Small intestine (tissue), 7 donors: ENCODE measurements at regions not wholly inside any gene's neighbourhood (a gene's known extent, or its start where the extent isn't known, plus 50 kb on each side); places are given as distances from the start of the nearest gene placed in this dataset.
A peak's percentile ranks its signal among the peaks of the same experiment; 100 is the strongest.

Experiments used
- DNase-seq, 2 donors: peaks; one replicate each; pipeline versions ENCODE4 v3.0.0 to v3.0.0-alpha.2; 2013
- FAIRE-seq: peaks from 2 replicates; lab custom pipeline; 2012; peaks lifted over from hg19 to GRCh38; lab: Jason Lieb, UNC
- H3K27ac ChIP-seq, 3 donors: one replicate each; pipeline ENCODE4 v1.5.1; 2013; ENCODE audit warnings: low read length in 2 of 3, mild to moderate bottlenecking in 2 of 3, control low read depth in 1 of 3, inconsistent platforms in 1 of 3, low read depth in 1 of 3, moderate library complexity in 1 of 3
- H3K27me3 ChIP-seq, 3 donors: one replicate each; pipeline ENCODE4 v1.6.1; 2013; ENCODE audit warnings: low read length in 3 of 3, inconsistent platforms in 1 of 3; ENCODE audit not compliant: control insufficient read depth in 3 of 3, insufficient read depth in 3 of 3
- H3K36me3 ChIP-seq, 3 donors: one replicate each; pipeline ENCODE4 v1.6.1; 2013; ENCODE audit warnings: low read length in 3 of 3, inconsistent platforms in 1 of 3, low read depth in 1 of 3, mild to moderate bottlenecking in 1 of 3, moderate library complexity in 1 of 3; ENCODE audit not compliant: control insufficient read depth in 3 of 3, insufficient read depth in 2 of 3
- H3K4me1 ChIP-seq, 3 donors: one replicate each; pipeline ENCODE4 v1.6.1; 2013; ENCODE audit warnings: low read length in 2 of 3, inconsistent platforms in 1 of 3, low read depth in 1 of 3, mild to moderate bottlenecking in 1 of 3, moderate library complexity in 1 of 3; ENCODE audit not compliant: control insufficient read depth in 3 of 3, insufficient read depth in 2 of 3
- H3K4me3 ChIP-seq, 3 donors: one replicate each; pipeline ENCODE4 v1.5.1; 2013; ENCODE audit warnings: low read length in 3 of 3, control low read depth in 1 of 3, inconsistent platforms in 1 of 3, low read depth in 1 of 3, mild to moderate bottlenecking in 1 of 3, moderate library complexity in 1 of 3
- H3K9me3 ChIP-seq, 2 donors: one replicate each; pipeline ENCODE4 v1.6.1; 2013; ENCODE audit warnings: low read depth in 1 of 2, low read length in 1 of 2; ENCODE audit not compliant: control insufficient read depth in 2 of 2, insufficient read depth in 1 of 2
- WGBS, 3 donors: extraction: QIAGEN DNeasy Blood & Tissue Kit; methylation state at CpG; one replicate each; pipeline ENCODE4 v1.1.7; 2013; 5-methylcytosine and 5-hydroxymethylcytosine counted together
- donor health status: healthy with polysubstance abuse.
- donor health status: control.
- donor health status: control.
- donor health status: Bipolar disorder and iron deficiency.
- donor health status: healthy.

DNA sequence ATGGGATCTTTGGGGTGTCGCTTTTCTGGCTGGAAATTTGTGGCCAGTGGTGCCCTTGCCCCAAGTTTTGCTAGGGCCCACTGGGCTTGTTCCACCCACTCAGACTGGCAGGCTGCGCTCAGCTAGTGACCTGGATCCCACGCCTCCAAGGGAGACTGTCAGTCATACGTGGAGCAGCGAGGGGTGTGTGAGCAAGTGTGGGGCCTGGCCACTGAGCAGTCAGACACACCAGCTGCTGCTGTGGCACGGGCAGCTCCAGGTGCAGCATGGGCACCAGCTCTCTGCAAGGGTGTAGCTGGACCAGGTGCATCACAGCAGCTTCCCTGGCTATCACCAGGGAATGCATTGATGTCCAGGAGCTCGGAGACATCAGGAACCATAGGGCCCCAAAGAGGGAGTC lies 327.0 kb downstream of the NR4A2 start:
- DNase-seq: no peak
- 90 to 96% (median 92%) methylated on average over 7 of the region's 7 CpGs for WGBS, 3 donors
- H3K27ac ChIP-seq: no peak overlapping the region
- no peak overlapping the region for H3K4me3 ChIP-seq
- FAIRE-seq: no peak
- peaks cover 0 to 3% of the 10 kb centered on the region in 2 donors for H3K9me3 ChIP-seq
- no peaks in the 10 kb centered on the region for H3K36me3 ChIP-seq
- no peaks in the 10 kb centered on the region for H3K4me1 ChIP-seq
- H3K27me3 ChIP-seq: no peaks in the 10 kb centered on the region

DNA sequence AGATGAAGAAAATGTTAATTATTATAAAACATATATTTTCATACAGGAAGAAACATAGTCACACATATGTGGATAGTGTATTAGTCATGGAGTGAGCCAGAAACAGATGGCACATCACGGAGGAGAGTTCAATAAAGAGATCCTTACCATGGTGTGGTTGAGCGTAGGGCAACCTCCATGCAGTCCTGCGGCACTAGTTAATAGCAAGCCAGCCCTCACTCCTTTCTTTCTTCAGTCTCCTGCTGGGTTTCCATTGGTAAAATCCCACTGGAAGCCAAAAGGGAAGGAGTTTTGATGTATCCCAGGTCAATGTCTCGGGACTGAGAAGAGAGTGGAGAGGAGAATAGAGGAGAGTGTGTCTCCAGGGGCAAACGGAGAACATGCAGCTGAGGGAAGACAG lies 328.1 kb downstream of the NR4A2 start:
- no peaks in the 10 kb centered on the region for H3K36me3 ChIP-seq
- no peaks in the 10 kb centered on the region for H3K4me1 ChIP-seq
- FAIRE-seq: no peak
- H3K27ac ChIP-seq: no peak overlapping the region
- H3K4me3 ChIP-seq: no peak overlapping the region
- H3K27me3 ChIP-seq: no peaks in the 10 kb centered on the region
- no peak for DNase-seq
- 77 to 81% (median 81%) methylated on average over 5 of the region's 5 CpGs for WGBS, 3 donors
- peaks cover 0 to under 1% of the 10 kb centered on the region in 2 donors for H3K9me3 ChIP-seq

DNA sequence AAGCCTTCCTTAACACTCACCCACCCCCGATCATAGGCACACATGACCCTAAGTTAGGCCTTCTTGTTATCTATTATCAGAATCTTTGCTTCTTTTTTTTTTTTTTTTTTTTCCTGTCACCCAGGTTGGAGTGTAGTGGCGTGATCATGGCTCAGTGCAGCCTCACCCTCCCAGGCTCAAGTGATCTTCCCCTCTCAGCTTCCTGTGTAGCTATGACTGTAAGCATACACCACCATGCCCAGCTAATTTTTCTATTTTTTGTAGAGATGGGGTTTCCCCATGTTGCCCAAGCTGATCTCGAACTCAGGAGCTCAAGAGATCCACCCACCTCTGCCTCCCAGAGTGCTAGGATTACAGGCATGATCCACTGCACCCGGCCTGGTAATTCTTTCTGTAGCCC lies 328.7 kb downstream of the NR4A2 start:
- Histone ChIP-seq H3K9me3 (no peaks in the 10 kb centered on the region), H3K27ac (no peak overlapping the region), H3K4me3 (no peak overlapping the region), H3K27me3 (no peaks in the 10 kb centered on the region), H3K4me1 (no peaks in the 10 kb centered on the region), H3K36me3 (no peaks in the 10 kb centered on the region)
- WGBS, 3 donors: 72 to 88% (median 84%) methylated on average over 4 of the region's 4 CpGs
- FAIRE-seq (no peak), DNase-seq (no peak)

DNA sequence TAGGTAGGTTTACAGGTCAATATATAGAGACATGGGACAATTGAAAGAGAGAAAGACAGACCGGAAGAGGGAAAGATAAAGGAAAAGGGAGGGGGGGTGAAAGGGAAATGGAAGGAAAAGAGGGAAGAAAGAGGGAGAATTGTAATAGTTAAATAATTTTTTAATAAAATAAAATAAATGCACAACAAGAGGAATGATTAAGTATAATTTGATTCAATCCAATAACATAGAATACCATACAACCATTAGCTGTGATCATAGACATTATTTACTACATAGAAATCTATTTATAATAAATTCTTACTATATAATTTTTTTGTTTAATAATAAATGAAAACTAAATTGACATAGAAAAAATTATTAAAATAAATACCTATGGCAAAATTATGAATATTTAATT lies 330.7 kb downstream of the NR4A2 start:
- Histone ChIP-seq H3K36me3 (no peaks in the 10 kb centered on the region), H3K4me1 (no peaks in the 10 kb centered on the region), H3K27ac (no peak overlapping the region), H3K27me3 (no peaks in the 10 kb centered on the region), H3K4me3 (no peak overlapping the region), H3K9me3 (no peaks in the 10 kb centered on the region)
- 97 to 100% (median 100%) methylated on average over 1 of the region's 1 CpG for WGBS, 3 donors
- FAIRE-seq (peak; percentile 95), DNase-seq (no peak)

DNA sequence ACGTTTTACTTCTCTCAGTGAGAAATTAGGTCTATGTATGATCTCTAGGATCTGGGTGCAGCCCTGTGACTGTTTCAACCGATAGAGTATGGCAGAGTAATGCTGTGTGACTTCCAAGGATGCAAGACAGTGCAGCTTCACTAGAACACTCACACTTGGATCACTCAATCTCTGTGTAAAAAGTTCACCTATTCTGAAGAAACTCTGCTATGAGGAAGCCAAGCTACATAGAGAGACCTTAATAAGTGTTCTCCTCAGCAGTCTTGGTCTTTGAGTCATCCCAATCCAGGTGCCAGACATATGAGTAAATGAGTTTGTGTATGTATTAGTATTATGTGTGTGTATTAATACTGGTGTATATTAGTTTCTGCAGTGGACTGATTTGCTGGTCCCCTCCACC lies 335.0 kb downstream of the NR4A2 start:
- Histone ChIP-seq H3K4me3 (no peak overlapping the region), H3K9me3 (no peaks in the 10 kb centered on the region), H3K27ac (no peak overlapping the region), H3K36me3 (no peaks in the 10 kb centered on the region), H3K27me3 (no peaks in the 10 kb centered on the region), H3K4me1 (no peaks in the 10 kb centered on the region)
- FAIRE-seq (no peak), DNase-seq (no peak)
- WGBS, 3 donors: 76 to 83% (median 83%) methylated on average over 2 of the region's 2 CpGs

DNA sequence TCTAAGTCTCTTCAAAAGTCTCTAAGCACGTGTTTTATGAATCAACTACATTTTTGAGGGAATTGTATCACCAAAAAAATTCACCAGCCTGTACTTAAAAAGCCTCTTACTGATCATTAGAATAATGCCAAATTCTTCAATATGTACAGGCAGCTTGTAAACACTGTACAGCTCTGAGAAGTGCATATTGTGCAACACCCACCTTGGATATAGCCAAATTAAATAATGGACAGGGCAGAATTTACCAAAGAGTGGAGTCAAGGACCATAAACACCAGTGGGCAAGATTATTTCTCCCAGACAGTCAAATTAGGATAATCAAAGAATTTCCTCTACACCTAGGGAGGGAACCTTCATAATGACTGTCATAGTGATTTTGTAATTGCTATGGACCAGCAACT lies 338.2 kb downstream of the NR4A2 start:
- H3K36me3 ChIP-seq: no peaks in the 10 kb centered on the region
- no peaks in the 10 kb centered on the region for H3K4me1 ChIP-seq
- no peak overlapping the region for H3K4me3 ChIP-seq
- no peaks in the 10 kb centered on the region for H3K9me3 ChIP-seq
- FAIRE-seq (no peak), DNase-seq (no peak)
- H3K27ac ChIP-seq: no peak overlapping the region
- 69 to 83% (median 75%) methylated on average over 1 of the region's 1 CpG for WGBS, 3 donors
- H3K27me3 ChIP-seq: no peaks in the 10 kb centered on the region

DNA sequence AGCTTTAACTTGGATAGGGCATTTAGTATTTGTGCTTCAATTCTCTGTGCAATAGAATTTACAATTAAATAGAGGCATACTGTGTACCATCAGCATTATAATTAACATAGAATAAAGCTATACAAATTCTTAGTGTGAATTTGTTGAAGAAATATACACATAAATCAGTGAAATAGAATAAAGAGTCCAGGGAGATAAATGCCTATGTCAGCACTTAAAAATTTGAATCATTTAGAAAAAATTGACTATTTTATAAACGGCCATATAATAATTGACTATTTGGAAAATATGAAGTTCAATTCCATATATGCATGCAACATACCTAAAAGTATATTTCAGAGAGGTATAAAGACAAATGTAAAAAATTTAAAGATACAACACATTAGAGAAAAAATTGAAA lies 348.7 kb downstream of the NR4A2 start:
- H3K27me3 ChIP-seq: no peaks in the 10 kb centered on the region
- DNase-seq (no peak), FAIRE-seq (no peak)
- H3K9me3 ChIP-seq: peaks cover 0 to 4% of the 10 kb centered on the region in 2 donors
- H3K4me1 ChIP-seq: no peaks in the 10 kb centered on the region
- no peak overlapping the region for H3K27ac ChIP-seq
- H3K36me3 ChIP-seq: no peaks in the 10 kb centered on the region
- no peak overlapping the region for H3K4me3 ChIP-seq
- WGBS, 3 donors: 74 to 90% (median 80%) methylated on average over 1 of the region's 1 CpG

DNA sequence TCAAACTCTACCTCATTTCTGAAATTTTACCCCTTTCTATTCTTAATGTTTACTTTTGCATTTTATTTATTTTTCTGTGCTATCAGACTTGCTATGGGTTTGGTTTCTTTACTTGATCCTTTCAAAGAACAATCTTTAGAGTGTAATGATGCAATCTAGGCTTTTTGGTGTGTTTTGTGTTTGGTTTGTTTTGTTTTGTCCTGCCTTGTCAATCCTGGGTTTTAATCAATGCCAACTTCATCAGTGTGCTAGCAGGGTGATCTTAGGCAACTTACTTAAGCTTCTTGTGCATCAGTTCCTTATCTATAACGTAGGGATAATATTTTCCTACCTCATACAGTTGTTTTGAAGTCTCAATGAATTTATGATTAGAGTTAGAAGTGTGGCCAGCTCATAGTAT lies 350.4 kb downstream of the NR4A2 start:
- no peaks in the 10 kb centered on the region for H3K36me3 ChIP-seq
- FAIRE-seq (no peak), DNase-seq (no peak)
- no peak overlapping the region for H3K4me3 ChIP-seq
- H3K9me3 ChIP-seq: peaks cover 0 to 4% of the 10 kb centered on the region in 2 donors
- no peaks in the 10 kb centered on the region for H3K27me3 ChIP-seq
- no peak overlapping the region for H3K27ac ChIP-seq
- no peaks in the 10 kb centered on the region for H3K4me1 ChIP-seq
- 17 to 62% (median 26%) methylated on average over 1 of the region's 1 CpG for WGBS, 3 donors

DNA sequence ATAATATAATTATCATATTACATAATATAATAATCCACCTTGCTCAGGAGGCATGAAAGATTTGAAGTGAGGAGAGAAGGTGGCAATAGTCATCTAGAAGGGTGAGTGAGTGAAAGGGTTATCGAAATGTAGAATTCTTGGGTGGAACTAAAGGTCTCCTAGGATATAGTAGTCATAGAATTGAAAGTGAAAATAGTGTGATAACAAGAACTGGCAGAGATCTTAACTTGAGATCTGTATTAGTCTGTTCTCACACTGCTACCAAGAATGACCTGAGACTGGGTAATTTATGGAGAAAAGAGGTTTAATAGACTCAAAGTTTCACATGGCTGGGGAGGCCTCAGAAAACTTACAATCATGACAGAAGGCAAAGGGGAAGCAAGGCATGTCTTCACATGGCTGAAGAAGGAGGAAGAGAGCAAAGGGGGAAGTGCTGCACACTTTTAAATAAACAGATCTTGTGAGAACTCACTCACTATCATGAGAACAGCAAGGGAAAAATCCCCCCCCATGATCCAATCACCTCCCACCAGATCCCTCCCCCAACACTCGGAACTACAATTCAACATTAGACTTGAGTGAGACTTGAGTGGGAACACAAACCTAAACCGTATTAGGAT lies 351.5 kb downstream of the NR4A2 start:
- no peaks in the 10 kb centered on the region for H3K36me3 ChIP-seq
- no peak overlapping the region for H3K27ac ChIP-seq
- WGBS, 3 donors: 82 to 85% (median 84%) methylated on average over 3 of the region's 3 CpGs
- no peaks in the 10 kb centered on the region for H3K4me1 ChIP-seq
- H3K4me3 ChIP-seq: no peak overlapping the region
- H3K27me3 ChIP-seq: no peaks in the 10 kb centered on the region
- FAIRE-seq (no peak), DNase-seq (no peak)
- H3K9me3 ChIP-seq: peaks cover 0 to 4% of the 10 kb centered on the region in 2 donors
